ENCODE measurements at regions not wholly inside any gene's neighbourhood (a gene's known extent, or its start where the extent isn't known, plus 50 kb on each side); places are given as distances from the start of the nearest gene placed in this dataset.
"Not testable (repeated sequence)": the region's sequence is repeated elsewhere in the genome, so short reads cannot be mapped to it uniquely, and the experiment has no call there.

- H3K4me3 ChIP-seq; H3K27me3 ChIP-seq (replicated peaks in 1 of 2; ENCODE audit: control insufficient read depth in 2 of 2, insufficient read depth in 2 of 2, low read length in 1 of 2); POLR2A ChIA-PET; CTCF ChIA-PET; H3K36me3 ChIP-seq (ENCODE audit: control insufficient read depth in 2 of 2, insufficient read depth in 2 of 2, low read length in 1 of 2); H4K20me1 ChIP-seq (ENCODE audit: control insufficient read depth, insufficient read depth); SMC1A ChIA-PET (ENCODE audit: uncharacterized antibody, unreplicated experiment); intact Hi-C loops (cut with micrococcal nuclease; ENCODE audit: unreplicated experiment); H3K4me2 ChIP-seq (ENCODE audit: control insufficient read depth, insufficient read depth); FAIRE-seq; in situ Hi-C loops (cut with MboI); H2AFZ ChIP-seq (ENCODE audit: control insufficient read depth, low read depth, low read length); H3K9ac ChIP-seq (ENCODE audit: control insufficient read depth, insufficient read depth, low read length); H3K27ac ChIP-seq (ENCODE audit: control insufficient read depth, insufficient read depth); DNase-seq (ENCODE audit: low read depth, low spot score); H3K79me2 ChIP-seq (ENCODE audit: control insufficient read depth, insufficient read depth, low read length); H3K4me1 ChIP-seq (ENCODE audit: control insufficient read depth, insufficient read depth, low read length); H3K9me3 ChIP-seq (replicated peaks; ENCODE audit: control insufficient read depth, insufficient read depth, low read length); ATAC-seq; BruUV-seq (replicated peaks); RAD21 ChIA-PET (ENCODE audit: unreplicated experiment): not testable (repeated sequence)
- WGBS (ENCODE audit: insufficient coverage, insufficient replicate concordance, low lambda C conversion rate, missing lambda C conversion rate) = 26% methylated on average over 7 of the region's 7 CpGs
These were observed 323.1 kb upstream of the LMCD1 start for GRCh38 chr3:8178516-8178915.

GRCh38 chr3:8182904-8183303, 318.7 kb upstream of the LMCD1 start:
- ChIA-PET SMC1A (ENCODE audit: uncharacterized antibody, unreplicated experiment) (no interaction called here), RAD21 (ENCODE audit: unreplicated experiment) (no interaction called here), CTCF (no interaction called here), POLR2A (no interaction called here)
- ATAC-seq (no peak), DNase-seq (ENCODE audit: low read depth, low spot score) (no peak), FAIRE-seq (no peak)
- in situ Hi-C loops (cut with MboI) = no loop called here
- Histone ChIP-seq H3K27ac (ENCODE audit: control insufficient read depth, insufficient read depth) (no peak overlapping the region), H3K36me3 (ENCODE audit: control insufficient read depth in 2 of 2, insufficient read depth in 2 of 2, low read length in 1 of 2) (no peaks in the 10 kb centered on the region), H2AFZ (ENCODE audit: control insufficient read depth, low read depth, low read length) (no peak overlapping the region), H3K4me1 (ENCODE audit: control insufficient read depth, insufficient read depth, low read length) (no peaks in the 10 kb centered on the region), H3K9me3 (replicated peaks; ENCODE audit: control insufficient read depth, insufficient read depth, low read length) (no peaks in the 10 kb centered on the region), H3K4me2 (ENCODE audit: control insufficient read depth, insufficient read depth) (no peak overlapping the region), H3K79me2 (ENCODE audit: control insufficient read depth, insufficient read depth, low read length) (no peaks in the 10 kb centered on the region), H3K4me3 (no peak overlapping the region), H4K20me1 (ENCODE audit: control insufficient read depth, insufficient read depth) (no peaks in the 10 kb centered on the region), H3K27me3 (replicated peaks in 1 of 2; ENCODE audit: control insufficient read depth in 2 of 2, insufficient read depth in 2 of 2, low read length in 1 of 2) (no peaks in the 10 kb centered on the region), H3K9ac (ENCODE audit: control insufficient read depth, insufficient read depth, low read length) (no peak overlapping the region)
- TF ChIP-seq ZNF687 (IDR thresholded peaks at IDR 0.05) (no peak), CEBPZ (IDR thresholded peaks at IDR 0.05; ENCODE audit: low read depth, low read length) (no peak), ZBED1 (IDR thresholded peaks at IDR 0.05; ENCODE audit: borderline replicate concordance) (no peak)
- no TSS peak for BruUV-seq (replicated peaks)
- intact Hi-C loops (cut with micrococcal nuclease; ENCODE audit: unreplicated experiment) = no loop called here
- WGBS (ENCODE audit: insufficient coverage, insufficient replicate concordance, low lambda C conversion rate, missing lambda C conversion rate) = 0% methylated on average over 1 of the region's 1 CpG
